Activated CD8-positive, alpha-beta memory T cell treated with anti-CD3 and anti-CD28 coated beads, Interleukin-2, amount 50 U/mL, for 24 hours (primary cell): ENCODE measurements at regions not wholly inside any gene's neighbourhood (a gene's known extent, or its start where the extent isn't known, plus 50 kb on each side); places are given as distances from the start of the nearest gene placed in this dataset.

Experiments used
- DNase-seq: peaks from one replicate; pipeline ENCODE4 v3.0.0-alpha.2; 2020; ENCODE audit errors: extremely low read depth

DNA sequence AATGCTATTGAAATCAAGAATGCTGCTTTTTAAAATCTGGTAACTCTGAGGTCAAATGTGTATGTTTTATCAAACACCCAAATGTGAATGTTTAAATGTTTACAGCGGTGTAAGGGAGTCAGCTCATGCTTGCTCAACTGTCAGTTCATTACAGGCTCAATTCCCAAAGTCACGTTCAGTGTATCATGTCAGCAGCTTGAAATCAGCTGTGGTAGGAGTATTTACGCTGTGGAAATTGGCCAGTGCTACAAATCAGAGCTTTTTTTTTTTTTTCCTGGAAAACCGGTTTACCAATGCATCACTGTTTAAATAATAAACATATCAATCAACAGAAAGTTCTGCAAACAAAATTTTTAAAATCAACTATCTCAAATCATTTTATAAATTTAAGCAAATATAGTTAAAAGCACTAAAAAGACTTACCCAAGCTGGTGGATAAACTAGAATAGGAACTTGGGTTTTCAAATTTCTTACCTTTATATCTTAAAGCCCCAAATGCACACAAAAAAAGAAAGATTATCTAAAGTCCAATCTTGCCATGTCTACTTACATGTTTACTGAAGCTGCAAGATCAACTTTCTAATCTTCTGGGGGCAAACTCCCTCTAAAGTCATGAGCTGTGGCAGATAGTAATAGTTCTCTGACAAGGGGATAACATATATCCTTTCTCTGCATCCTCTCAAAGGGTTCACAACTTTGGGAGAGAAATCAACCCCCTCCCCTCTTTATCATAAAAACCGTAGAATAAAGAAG is 57.6 kb upstream of the GRAMD2B start:
- DNase-seq, result no peak

DNA sequence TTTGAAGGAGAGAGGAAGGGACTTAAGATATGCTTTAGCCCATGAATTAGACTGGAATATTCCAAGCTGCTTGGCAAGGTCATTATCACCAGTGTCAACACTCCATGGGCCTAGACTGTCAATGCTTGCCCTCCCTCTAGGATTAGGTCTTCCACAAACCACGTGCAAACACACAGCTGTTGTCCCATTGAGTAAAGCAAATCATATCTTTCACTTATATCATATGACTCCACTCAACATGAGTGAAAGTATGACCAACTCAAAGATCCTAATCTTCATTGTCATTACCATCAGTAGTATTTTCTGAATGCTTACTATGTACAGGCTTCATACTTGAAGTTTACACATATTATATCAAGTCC is 57.0 kb upstream of the GRAMD2B start:
- DNase-seq, result no peak

DNA sequence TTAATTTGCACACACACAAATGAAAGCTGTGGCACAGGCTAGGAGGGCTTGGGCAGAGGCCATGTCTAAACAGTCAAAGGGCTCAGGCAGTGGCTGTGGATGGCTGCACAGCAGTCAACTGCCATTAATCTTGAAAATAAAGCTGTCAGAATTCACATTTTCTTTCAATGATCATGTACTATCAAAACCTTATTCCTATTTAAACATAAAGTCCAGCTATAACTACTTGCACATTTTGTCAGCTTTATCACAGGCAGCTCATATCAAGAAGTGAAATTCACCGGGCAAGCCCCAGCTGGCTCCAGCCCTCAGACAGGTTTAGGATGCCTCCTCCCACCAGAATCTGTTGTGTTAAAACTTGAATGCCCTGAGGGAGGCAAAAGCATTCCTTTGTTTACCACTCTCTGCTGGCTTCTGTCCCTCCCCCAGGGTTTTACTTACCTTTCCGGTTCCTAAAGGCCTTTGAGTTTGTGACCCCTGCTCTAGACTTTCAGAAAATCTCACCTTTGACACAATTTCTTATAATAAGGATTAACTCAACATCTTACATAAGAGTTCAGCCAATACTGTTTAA is 54.9 kb upstream of the GRAMD2B start:
- DNase-seq, result no peak

DNA sequence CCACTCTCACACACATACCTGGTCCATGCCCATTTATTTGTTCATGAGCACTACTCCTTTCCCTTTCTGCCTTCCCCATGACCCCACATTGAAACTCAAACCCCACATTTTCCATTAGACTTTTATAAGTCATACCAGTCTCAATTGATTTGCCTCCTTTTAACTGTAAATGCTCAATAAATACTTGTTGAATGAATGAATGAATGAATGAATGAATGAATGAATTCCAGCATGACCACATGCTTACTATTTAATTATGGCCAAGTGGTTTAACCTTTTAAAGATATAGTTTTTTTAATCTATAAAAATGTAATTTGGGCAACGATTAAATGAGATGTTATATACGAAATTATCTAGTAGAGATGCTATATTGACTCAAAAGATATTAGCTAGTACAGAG is 54.1 kb upstream of the GRAMD2B start:
- DNase-seq, result no peak

DNA sequence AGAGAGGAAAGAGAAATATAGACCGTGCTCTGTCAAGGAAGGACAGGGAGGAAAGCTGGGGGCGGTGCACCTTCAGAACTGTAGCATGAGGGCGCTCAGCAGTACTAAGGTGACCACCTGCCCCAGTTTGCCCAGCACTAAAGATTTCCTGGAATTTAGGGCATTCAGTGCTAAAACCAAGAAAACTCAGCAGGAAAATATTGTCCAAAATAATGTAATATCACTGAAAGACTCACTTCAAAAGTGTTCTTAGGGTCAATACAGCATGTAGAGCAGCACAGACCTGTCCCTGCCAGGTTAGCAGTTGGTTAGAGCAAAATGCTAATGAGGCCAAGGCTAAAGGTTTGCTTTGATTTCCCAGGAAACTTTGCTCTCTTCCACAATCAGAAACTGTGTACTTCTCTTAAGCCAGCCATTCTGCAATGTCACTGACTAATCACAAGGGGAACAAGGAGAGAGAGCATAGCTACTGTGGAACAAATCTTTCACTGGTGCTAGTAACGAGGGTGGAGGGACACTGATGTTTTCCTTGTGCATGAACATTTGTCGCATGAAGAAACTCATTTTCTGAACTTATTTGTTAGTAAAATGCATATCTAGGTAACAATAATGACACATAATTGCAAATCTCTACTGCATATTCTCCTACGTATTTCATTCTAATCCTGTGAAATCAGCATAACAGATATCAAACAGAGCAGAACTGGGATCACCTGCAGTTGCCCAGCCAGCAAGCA is 53.0 kb upstream of the GRAMD2B start:
- no peak for DNase-seq

DNA sequence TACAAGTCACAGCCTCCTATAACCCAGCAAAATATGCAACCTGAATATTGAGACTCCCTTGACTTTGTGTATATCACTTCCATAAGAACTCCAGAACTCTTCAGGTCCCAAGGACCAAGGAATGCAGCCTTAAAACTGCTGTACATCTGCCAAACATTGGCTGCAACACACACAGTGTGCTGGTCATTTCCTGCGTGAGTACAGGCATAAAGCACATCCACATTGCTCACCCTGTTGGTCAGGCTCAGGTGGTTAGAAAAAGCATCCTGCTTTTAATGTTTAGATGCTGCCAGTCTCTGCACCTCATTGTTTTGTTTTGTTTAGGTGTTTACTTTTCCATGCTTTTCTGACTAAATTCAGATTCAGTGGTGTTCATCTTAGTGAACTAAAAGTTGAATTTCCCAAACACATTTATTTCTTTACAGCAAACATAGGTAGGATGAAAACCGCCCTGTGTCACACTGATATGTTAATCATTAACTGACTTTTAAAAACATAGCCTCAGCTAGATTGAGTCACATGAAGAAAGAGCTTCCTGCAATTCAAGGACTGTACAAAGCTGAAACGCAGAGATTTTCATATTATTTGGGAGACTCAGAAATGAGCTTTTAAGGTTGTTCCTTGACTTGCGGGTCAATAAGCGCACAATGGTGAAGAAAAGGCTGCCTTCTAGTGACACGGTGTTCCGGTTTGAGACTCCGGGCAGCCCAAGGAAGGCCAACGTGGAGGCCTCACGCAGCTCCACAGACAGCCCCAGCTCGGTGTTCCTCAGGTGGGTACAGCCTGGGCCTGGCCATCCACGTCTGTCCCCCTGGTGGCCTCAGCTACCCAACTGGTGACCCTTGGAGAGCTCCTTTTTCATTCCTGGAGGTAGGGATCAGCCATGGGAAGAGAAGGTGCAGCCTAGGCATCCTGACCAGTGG is 52.2 kb upstream of the GRAMD2B start:
- DNase-seq, result no peak

DNA sequence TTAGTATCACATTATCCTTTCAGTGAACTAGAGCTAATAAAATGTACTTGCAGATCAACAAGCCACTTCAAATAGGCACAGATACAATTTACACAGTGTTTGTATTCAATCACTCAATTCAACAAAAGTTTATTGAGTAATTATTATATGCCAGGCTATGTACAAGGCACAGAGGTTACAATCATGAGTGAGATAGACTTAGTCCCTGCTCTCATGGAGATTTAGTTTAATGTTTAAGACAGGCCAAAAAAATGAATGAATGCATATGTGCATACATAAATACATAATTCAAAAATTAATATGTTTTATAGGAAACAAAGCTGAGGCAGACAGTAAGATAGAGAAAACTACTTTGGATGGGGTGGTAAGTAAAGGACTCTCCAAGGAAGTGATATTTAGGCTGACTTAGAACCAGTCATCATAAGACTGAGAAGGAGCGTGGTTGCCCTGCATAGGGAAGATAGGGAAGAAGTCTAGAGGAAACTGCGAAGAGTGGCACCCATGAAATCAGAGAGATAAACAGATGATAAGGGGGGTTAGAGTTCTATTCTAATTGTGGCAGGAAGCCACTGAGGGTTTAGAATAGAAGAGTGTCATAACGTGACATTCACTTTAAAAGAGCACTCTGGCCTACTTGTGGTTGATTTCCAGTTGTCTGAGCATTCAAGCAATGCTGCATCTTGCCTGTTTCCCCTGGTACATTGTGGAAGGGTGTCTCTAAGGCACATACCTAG is 49.7 kb upstream of the GRAMD2B start:
- no peak for DNase-seq
